HK-2 (cell line): ENCODE measurements at regions not wholly inside any gene's neighbourhood (a gene's known extent, or its start where the extent isn't known, plus 50 kb on each side); places are given as distances from the start of the nearest gene placed in this dataset.

Source experiments
- DNase-seq: peaks from one replicate; pipeline ENCODE4 v3.0.0-alpha.2; 2018; ENCODE audit not compliant: unreplicated experiment

DNA sequence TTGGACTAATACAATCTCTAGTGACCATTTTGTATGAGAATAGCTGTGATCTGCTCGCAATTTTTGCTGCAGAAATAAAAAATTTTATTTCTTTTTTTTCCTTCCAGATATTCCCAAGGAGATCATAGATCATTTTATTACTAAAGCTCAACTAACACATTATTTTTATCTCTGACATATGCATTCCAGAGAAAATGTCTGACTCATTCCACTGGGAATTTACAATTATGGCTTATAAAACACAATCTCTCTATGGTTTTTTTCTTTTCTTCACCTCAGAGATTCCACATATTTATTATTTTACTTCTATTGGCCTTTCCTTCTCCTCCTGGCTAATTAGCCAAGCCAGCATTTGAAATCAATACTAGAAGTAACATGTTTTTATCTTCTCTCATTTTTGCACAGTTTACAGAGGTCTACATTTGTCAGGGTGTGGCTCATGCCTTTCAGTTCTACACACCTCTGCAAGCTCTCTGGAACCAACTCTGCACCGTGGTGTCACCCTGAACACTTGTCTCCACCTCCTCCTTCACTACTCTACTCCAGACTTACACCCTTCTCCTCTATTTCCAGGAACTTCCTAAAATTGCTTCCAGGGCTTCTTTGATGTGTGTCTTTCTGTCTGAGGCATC, 59.8 kb upstream of the GPM6A start:
- DNase-seq = no peak

DNA sequence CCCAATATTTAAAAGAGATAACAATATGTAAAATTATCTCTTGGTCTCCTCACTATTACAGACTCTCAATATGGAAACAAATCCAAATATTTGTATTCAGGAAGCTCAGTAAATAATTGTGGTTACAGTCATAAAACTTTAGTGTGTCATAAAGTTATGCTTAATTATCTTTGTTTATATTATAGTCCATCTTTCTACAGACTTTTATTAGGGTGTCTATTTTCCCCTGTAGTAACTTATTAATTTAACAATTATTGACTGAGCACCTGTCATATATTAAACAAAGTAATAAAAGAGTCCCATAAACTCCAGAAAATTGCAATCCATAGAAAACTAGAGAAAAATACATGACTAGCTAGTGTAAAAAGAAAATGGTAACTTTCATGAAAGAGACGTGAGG, 61.6 kb upstream of the GPM6A start:
- DNase-seq = no peak

DNA sequence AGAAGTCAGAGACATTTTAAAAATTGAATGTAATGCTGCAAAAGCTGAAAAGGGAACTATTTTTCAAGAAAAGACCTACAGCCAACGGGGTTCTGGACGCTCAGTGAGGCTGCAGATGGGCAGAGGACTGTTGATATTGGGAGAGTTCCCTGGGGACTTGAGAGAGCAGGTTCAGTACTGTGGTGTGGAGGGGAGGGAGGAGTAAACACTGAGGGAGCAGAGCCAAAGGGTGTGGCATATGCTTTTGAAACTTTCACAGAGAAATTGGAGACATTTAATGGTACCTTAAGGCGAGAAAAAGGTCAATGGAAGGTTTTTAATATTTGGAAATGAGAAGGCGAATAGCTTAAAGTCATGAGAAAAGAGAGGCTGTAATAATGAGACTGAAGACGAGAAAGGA, 62.2 kb upstream of the GPM6A start:
- DNase-seq = no peak

DNA sequence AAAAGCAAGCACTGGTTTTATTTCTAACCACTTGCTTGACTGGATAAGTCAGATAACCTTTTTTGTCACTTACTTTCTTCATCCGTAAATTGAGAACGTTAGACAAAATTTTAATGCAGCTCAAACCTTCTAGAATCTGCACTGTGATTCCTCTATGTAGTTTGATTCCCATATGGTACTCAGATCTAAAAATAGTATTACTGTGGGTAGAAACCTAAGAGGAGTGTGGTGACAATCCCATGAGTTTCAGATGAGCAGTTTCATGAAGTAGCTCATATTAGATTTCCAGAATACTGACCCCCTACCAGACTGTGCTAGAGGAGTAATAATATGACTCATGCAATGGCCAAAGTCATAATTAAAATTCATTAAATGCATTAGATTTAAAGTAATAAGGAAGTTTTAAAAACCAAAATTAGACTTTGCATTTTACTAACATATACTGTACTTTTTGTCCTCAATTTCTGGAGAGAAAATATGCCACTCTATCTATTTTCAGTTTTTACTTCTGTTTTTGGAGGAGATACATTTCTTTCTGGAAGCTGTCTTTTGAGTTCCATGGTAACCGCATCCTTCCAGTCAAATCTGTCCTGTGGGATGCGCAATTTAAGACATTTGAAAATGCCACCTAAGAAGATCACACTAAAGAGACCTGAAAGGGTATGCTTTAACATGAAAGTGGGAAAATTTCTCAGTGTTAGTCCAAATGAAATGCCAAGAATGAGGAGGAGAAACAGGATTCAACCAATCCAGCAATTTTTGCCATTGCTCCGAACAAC, 64.1 kb upstream of the GPM6A start:
- no peak for DNase-seq

DNA sequence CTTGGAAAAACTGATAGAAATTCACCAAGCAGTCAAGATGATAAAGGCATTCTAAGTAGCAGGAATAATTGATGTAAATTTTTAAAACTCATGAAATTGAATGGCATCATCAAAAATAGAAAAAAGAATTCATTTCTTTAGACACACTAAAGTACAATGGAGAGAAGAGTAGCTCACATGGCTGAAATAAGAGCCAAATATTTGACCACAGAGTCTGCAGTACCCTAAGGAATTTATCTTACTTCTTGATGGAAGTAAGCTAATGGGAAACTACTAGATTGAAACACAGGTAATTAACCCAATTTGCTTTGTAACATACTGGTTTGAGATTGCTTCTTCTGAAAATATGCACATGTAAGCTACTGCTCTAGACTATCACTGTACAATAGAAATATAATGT, 70.8 kb upstream of the GPM6A start:
- DNase-seq = no peak

- no peak for DNase-seq
Observed at GRCh38 chr4:175884048-175884447, 72.0 kb upstream of the GPM6A start.

DNA sequence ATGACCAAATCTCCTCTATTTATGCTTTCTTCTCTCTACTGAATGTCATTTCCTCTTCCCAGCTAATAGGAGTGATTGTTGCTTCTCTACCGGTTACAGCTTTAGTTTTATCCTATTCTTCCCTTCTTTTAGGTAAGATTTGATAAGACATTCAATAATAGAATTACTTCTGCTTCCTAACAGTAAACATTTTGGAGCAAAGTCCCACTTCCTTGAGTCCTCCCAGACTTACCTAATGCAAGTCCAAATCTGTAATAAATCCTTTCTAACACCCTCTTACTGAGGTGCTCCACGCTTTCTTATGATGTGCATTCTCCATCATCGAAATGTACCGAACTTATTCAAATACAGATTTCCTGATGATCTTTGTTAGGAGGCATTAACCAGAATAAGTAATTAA, 79.2 kb upstream of the GPM6A start:
- DNase-seq = no peak

GRCh38 chr4:175891851-175892250, 79.8 kb upstream of the GPM6A start:
- DNase-seq = no peak

DNA sequence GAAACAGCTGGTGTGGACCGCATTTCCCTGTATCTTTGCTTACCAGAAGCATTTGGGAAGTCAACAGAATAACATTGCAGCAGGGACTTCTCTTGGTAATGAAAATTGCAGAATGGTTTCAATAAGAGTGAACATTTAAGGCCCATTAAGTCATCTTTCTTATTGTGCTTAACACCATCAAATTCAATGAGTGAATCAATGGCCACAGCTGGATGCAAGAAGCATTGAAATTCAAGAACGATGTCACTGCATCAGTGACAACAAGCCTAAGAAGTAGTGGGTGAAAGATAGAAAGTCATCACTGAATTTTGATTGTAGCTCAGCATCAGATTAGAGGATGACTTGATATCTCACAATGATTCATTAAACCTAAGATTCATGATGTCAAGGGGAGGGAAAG, 93.9 kb upstream of the GPM6A start:
- DNase-seq = no peak

DNA sequence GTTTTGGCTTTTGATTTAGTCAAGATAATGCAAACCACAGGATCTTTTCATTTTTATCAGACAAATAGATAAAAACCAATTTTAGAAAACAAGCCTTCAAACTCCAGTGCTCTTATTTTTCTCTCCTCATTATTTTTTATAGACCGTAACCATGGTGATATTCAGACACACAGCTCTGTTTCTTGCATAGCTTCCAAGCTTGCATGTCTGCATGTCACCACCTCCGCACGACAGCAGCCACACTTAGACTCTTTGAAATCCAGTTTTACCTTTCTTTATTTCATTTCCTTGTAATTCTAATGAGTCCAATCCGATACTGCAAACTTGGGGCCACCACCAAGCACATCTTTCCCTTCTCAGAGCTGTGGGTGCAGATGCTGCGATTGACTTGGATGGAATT, 94.3 kb upstream of the GPM6A start:
- DNase-seq = no peak

DNA sequence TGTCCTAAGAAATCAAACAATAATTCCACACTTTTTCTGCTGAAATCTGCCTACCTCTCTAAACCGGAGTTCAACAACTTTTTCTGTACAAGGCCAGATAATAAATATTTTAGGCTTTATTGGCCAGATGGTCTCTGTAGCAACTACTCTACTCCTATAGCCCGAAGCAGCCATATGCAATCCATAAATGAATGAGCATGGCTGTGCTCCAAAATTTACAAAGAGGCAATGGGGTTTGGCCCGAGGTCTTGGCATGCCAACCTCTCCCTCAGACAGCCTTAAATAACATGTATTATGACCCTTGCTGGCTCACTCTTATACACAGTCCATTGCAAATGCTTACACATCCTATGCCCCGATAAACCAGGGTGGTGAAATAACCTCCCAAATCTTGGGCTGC, 98.6 kb upstream of the GPM6A start:
- DNase-seq = no peak

DNA sequence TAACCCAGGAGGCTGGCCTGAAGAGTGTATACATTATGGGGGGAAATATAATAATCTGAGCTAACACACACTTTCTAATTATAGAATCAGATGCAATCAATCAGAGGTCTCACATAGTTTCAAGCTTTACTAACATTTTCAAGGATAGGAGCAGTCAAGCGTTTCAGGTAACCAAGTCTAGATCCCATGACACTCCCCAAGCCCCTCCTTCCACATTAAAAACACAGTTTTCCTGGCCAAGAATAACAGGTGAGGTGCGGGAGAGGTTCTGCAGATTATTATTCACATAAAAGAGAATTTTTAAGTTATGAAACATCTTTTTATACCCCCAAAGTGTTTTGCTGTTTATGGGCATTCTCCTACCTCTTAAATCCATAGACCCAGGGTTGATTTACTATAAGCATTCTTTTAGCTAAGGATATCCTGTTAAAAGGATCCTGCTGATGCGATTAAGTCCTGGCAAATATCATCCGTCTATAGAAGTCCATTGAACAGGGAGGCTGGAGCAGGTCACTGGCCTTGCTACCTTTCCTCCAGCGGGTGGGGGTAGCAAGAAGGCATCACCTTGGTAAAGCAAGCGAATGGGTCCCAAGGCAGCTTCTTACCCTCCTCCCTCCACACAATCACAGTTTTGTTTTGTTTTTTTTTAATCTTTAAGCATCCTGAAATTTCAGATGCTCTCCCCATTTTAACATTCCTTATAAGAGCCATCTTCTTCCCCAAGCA, 104.7 kb upstream of the GPM6A start:
- DNase-seq = no peak

GRCh38 chr4:175927121-175927520, 115.1 kb upstream of the GPM6A start:
- DNase-seq = no peak

DNA sequence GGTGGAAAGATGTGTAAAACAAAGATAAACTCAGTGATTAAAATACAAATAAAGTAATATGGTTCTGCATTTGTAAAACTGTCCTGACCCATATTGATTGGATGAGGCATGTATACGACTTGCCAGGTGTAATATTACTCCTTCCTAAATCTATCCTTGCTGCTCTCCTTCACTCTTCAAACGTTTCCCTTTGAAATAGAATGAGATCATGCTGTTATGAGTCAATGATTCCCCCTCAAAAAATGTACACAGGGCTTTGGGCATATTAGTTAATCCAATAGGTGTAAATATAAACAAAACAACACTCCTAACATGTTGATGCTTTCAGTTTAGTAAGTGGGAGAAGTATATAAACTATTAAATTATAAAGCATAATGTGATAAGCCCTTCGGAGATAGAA, 117.4 kb upstream of the GPM6A start:
- no peak for DNase-seq

- no peak for DNase-seq
Observed at GRCh38 chr4:175929932-175930331, 117.9 kb upstream of the GPM6A start.

DNA sequence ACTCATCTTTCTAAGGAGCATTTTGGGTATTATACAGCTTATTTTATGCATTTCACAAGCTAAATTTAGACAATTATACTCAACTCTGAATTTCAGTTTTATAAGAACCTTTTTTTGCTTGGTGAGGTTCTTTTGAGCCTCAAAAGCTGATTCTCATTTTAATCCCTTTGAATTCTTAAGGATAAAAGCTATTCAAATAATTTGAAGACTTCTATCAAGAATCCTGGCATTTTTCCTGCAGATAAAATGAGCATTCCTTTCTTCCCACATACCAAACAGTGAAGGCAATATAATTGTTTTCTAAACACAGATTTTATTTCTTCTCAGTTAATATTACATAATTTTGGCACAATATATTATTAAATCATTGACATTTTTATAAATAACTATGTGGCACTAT, 118.4 kb upstream of the GPM6A start:
- no peak for DNase-seq

GRCh38 chr4:175932116-175932515, 120.1 kb upstream of the GPM6A start:
- DNase-seq = no peak

- no peak for DNase-seq
Observed at GRCh38 chr4:175934506-175934905, 122.4 kb upstream of the GPM6A start.

GRCh38 chr4:175935016-175935661, 123.1 kb upstream of the GPM6A start:
- no peak for DNase-seq

- no peak for DNase-seq
Observed at GRCh38 chr4:175944126-175944910, 121.3 kb upstream of the WDR17 start.

GRCh38 chr4:175946472-175947116, 119.0 kb upstream of the WDR17 start:
- DNase-seq = no peak
